Gastroesophageal sphincter (tissue), 4 donors: ENCODE measurements at regions not wholly inside any gene's neighbourhood (a gene's known extent, or its start where the extent isn't known, plus 50 kb on each side); places are given as distances from the start of the nearest gene placed in this dataset.

Experiments used
- ATAC-seq: fragments of 150-250 bp; one replicate; pipeline ENCODE4 v1.9.1; 2016; ENCODE audit warnings: mild to moderate bottlenecking, moderate library complexity
- H3K27ac ChIP-seq, 4 donors: fragments of 200-600 bp; sonication (generic) in 3 of 4; 1 replicate in 3 of 4; 2 replicates in 1 of 4; pipeline ENCODE4 v1.5.1; 2016 to 2019
- H3K27me3 ChIP-seq: fragments of 200-600 bp; sonication (generic); one replicate; pipeline ENCODE4 v1.5.1; 2019
- H3K36me3 ChIP-seq, 2 donors: fragments of 200-600 bp; sonication (generic); one replicate each; pipeline ENCODE4 v1.5.1; 2019; ENCODE audit warnings: control low read depth in 1 of 2
- H3K4me1 ChIP-seq, 3 donors: fragments of 200-600 bp; sonication (generic); 1 replicate in 2 of 3; 2 replicates in 1 of 3; pipeline ENCODE4 v1.5.1; 2016 to 2019; ENCODE audit warnings: control low read depth in 2 of 3
- H3K4me3 ChIP-seq, 2 donors: fragments of 200-600 bp; sonication (generic); one replicate each; pipeline ENCODE4 v1.5.1; 2019; ENCODE audit warnings: mild to moderate bottlenecking in 1 of 2, moderate library complexity in 1 of 2
- H3K9me3 ChIP-seq, 3 donors: fragments of 200-600 bp; sonication (generic); one replicate each; pipeline ENCODE4 v1.5.1; 2017 to 2019; ENCODE audit warnings: control low read depth in 2 of 3
- CTCF ChIP-seq, 4 experiments: fragments of 200-600 bp in 2 of 4; fragments of 450-650 bp in 2 of 4; sonication (generic) in 1 of 4; IDR thresholded peaks; one replicate each; pipeline ENCODE4 v1.5.1; 2017 to 2019; ENCODE audit warnings: antibody characterized with exemption in 4 of 4, mild to moderate bottlenecking in 2 of 4, moderate library complexity in 2 of 4
- EP300 ChIP-seq: sonication (generic); formaldehyde crosslinking; IDR thresholded peaks from one replicate; pipeline ENCODE4 v1.6.1; 2017; ENCODE audit warnings: antibody characterized with exemption, mild to moderate bottlenecking
- POLR2A ChIP-seq, 2 donors: fragments of 450-650 bp; IDR thresholded peaks; one replicate each; pipeline ENCODE4 v1.6.1; 2017; ENCODE audit warnings: antibody characterized with exemption in 2 of 2, mild to moderate bottlenecking in 2 of 2, moderate library complexity in 1 of 2
- POLR2AphosphoS5 ChIP-seq: sonication (generic); formaldehyde crosslinking; IDR thresholded peaks from one replicate; pipeline ENCODE4 v1.6.1; 2017; ENCODE audit warnings: antibody characterized with exemption
- WGBS, 2 donors: methylation state at CpG; one replicate each; pipeline ENCODE4 v1.1.5; 2018; ENCODE audit warnings: low coverage in 1 of 2; 5-methylcytosine and 5-hydroxymethylcytosine counted together

- H3K27ac ChIP-seq, result no peak overlapping the region
- peaks cover 0 to 17% (median 0%) of the 10 kb centered on the region in 3 donors for H3K9me3 ChIP-seq
- TF ChIP-seq POLR2AphosphoS5 (no peak), EP300 (no peak), CTCF (IDR thresholded peaks at IDR 0.05) (no peak), POLR2A (IDR thresholded peaks at IDR 0.05) (no peak)
- H3K4me1 ChIP-seq, result no peaks in the 10 kb centered on the region
- WGBS, 2 donors, result 71 to 100% methylated on average over 1 to 2 of the region's 2 CpGs
- H3K36me3 ChIP-seq, result no peaks in the 10 kb centered on the region
- H3K4me3 ChIP-seq, result no peak overlapping the region
- ATAC-seq, result no peak
- no peaks in the 10 kb centered on the region for H3K27me3 ChIP-seq
These were observed 92.5 kb upstream of the RORB start for GRCh38 chr9:74404620-74405019.

- no peak for ATAC-seq
- Histone ChIP-seq H3K27me3 (no peaks in the 10 kb centered on the region), H3K36me3 (no peaks in the 10 kb centered on the region), H3K9me3 (peaks cover 0 to 17% (median 0%) of the 10 kb centered on the region in 3 donors), H3K4me3 (no peak overlapping the region), H3K27ac (no peak overlapping the region), H3K4me1 (no peaks in the 10 kb centered on the region)
- 68 to 70% methylated on average over 3 of the region's 3 CpGs for whole genome bisulfite sequencing, 2 donors
- TF ChIP-seq POLR2AphosphoS5, result no peak
- TF ChIP-seq CTCF (IDR thresholded peaks at IDR 0.05), result no peak
- no peak for TF ChIP-seq EP300
- TF ChIP-seq POLR2A (IDR thresholded peaks at IDR 0.05), result no peak
These were observed 90.0 kb upstream of the RORB start for GRCh38 chr9:74407166-74407565.

- 55 to 89% methylated on average over 2 to 3 of the region's 3 CpGs for WGBS, 2 donors
- Histone ChIP-seq H3K27ac (no peak overlapping the region), H3K27me3 (no peaks in the 10 kb centered on the region), H3K36me3 (no peaks in the 10 kb centered on the region), H3K4me1 (no peaks in the 10 kb centered on the region), H3K4me3 (no peak overlapping the region), H3K9me3 (no peaks in the 10 kb centered on the region)
- TF ChIP-seq EP300 (no peak), POLR2A (IDR thresholded peaks at IDR 0.05) (no peak), CTCF (IDR thresholded peaks at IDR 0.05) (no peak), POLR2AphosphoS5 (no peak)
- no peak for ATAC-seq
These were observed 84.7 kb upstream of the RORB start for GRCh38 chr9:74412236-74412979.

DNA sequence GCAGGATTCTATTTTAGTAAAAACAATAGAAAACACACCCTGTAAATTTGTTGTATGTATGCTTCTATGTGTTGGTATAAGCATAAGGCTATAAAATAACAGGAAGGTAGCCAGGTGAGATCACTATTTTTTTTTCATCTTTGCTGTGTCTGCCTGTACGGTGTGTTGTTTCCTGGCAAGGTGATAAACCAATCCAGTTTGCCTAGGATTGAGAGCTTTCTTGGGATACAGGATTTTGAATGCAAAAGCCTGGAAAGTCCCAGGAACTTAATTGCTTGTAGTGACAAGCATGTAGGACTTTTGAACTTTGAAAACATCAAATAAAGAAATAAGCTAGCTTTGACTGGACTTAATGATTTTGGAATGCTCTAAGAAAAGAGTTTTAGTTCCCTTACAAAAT lies 83.3 kb upstream of the RORB start:
- no peak overlapping the region for H3K27ac ChIP-seq
- ATAC-seq, result no peak
- H3K9me3 ChIP-seq, result no peaks in the 10 kb centered on the region
- 67 to 80% methylated on average over 1 of the region's 1 CpG for WGBS, 2 donors
- no peaks in the 10 kb centered on the region for H3K4me1 ChIP-seq
- H3K4me3 ChIP-seq, result no peak overlapping the region
- no peak for TF ChIP-seq POLR2A (IDR thresholded peaks at IDR 0.05)
- TF ChIP-seq POLR2AphosphoS5, result no peak
- TF ChIP-seq CTCF (IDR thresholded peaks at IDR 0.05), result no peak
- no peak for TF ChIP-seq EP300
- no peaks in the 10 kb centered on the region for H3K27me3 ChIP-seq
- no peaks in the 10 kb centered on the region for H3K36me3 ChIP-seq

GRCh38 chr9:74414325-74414724 lies 82.8 kb upstream of the RORB start:
- H3K4me1 ChIP-seq, result no peaks in the 10 kb centered on the region
- H3K27ac ChIP-seq, result no peak overlapping the region
- no peaks in the 10 kb centered on the region for H3K36me3 ChIP-seq
- H3K4me3 ChIP-seq, result no peak overlapping the region
- ATAC-seq, result no peak
- 67% methylated on average over 1 of the region's 1 CpG; no CpG with 5 or more reads in 1 of the 2 donors for WGBS, 2 donors
- H3K9me3 ChIP-seq, result no peaks in the 10 kb centered on the region
- TF ChIP-seq POLR2A (IDR thresholded peaks at IDR 0.05) (no peak), EP300 (no peak), POLR2AphosphoS5 (no peak), CTCF (IDR thresholded peaks at IDR 0.05) (no peak)
- no peaks in the 10 kb centered on the region for H3K27me3 ChIP-seq
